HepG2 (cell line): ENCODE measurements at regions not wholly inside any gene's neighbourhood (a gene's known extent, or its start where the extent isn't known, plus 50 kb on each side); places are given as distances from the start of the nearest gene placed in this dataset.

Experiments
- ARNT ChIP-seq: fragments of 450-650 bp; IDR thresholded peaks from 2 replicates; pipeline ENCODE4 v1.6.1; 2017
- CC2D1A ChIP-seq: sonication (generic); formaldehyde crosslinking; IDR thresholded peaks from 2 replicates; pipeline ENCODE4 v1.8.1; 2023; ENCODE audit warnings: mild to moderate bottlenecking, missing genetic modification reagents
- GATAD1 ChIP-seq: IDR thresholded peaks from 2 replicates; pipeline ENCODE4 v1.6.1; 2016; ENCODE audit warnings: missing genetic modification reagents, missing compliant biosample characterization
- GFI1 ChIP-seq: sonication (generic); formaldehyde crosslinking; IDR thresholded peaks from 2 replicates; pipeline ENCODE4 v1.5.0; 2020; ENCODE audit warnings: missing genetic modification reagents, mild to moderate bottlenecking, borderline replicate concordance
- MZF1 ChIP-seq: sonication (generic); formaldehyde crosslinking; IDR thresholded peaks from 2 replicates; pipeline ENCODE4 v1.8.1; 2023; ENCODE audit warnings: mild to moderate bottlenecking, missing genetic modification reagents, borderline replicate concordance
- SMARCC2 ChIP-seq: fragments of 450-650 bp; IDR thresholded peaks from 2 replicates; pipeline ENCODE4 v1.6.1; 2017; ENCODE audit warnings: antibody characterized with exemption, mild to moderate bottlenecking
- SOX5 ChIP-seq: IDR thresholded peaks from 2 replicates; pipeline ENCODE4 v1.6.1; 2016; ENCODE audit warnings: borderline replicate concordance
- SP1 ChIP-seq, 2 experiments: fragments of 450-650 bp in 1 of 2; sonication (generic) in 1 of 2; formaldehyde crosslinking in 1 of 2; IDR thresholded peaks; 2 replicates each; pipeline versions ENCODE4 v1.4.0 to v1.6.1; 2016 to 2020; ENCODE audit warnings: missing genetic modification reagents in 1 of 2
- U2AF2 ChIP-seq: fragments of 200-400 bp; formaldehyde crosslinking; IDR thresholded peaks from 2 replicates; pipeline ENCODE4 v1.6.1; 2017; ENCODE audit warnings: low read depth, mild to moderate bottlenecking, low read length
- ZMYM4 ChIP-seq: sonication (generic); formaldehyde crosslinking; IDR thresholded peaks from 2 replicates; pipeline ENCODE4 v1.8.1; 2023; ENCODE audit warnings: mild to moderate bottlenecking, missing genetic modification reagents
- ZNF225 ChIP-seq: sonication (generic); formaldehyde crosslinking; IDR thresholded peaks from 2 replicates; pipeline ENCODE4 v1.4.0; 2020; ENCODE audit warnings: mild to moderate bottlenecking, missing genetic modification reagents
- ZNF335 ChIP-seq: sonication (generic); formaldehyde crosslinking; IDR thresholded peaks from 2 replicates; pipeline ENCODE4 v1.4.0; 2020; ENCODE audit warnings: missing genetic modification reagents
- ZNF33B ChIP-seq: sonication (generic); formaldehyde crosslinking; IDR thresholded peaks from 2 replicates; pipeline ENCODE4 v1.5.1; 2020; ENCODE audit warnings: mild to moderate bottlenecking, missing genetic modification reagents
- TF ChIP-seq, protein P1 (sequence below): sonication (generic); formaldehyde crosslinking; IDR thresholded peaks from 2 replicates; pipeline ENCODE4 v1.4.0; 2020; ENCODE audit warnings: missing genetic modification reagents, borderline replicate concordance
- TF ChIP-seq, protein P2 (sequence below), 2 experiments: sonication (generic) in 1 of 2; formaldehyde crosslinking in 1 of 2; IDR thresholded peaks; 2 replicates each; pipeline versions ENCODE4 v1.5.1 to v1.6.1; 2011 to 2020; ENCODE audit warnings: borderline replicate concordance in 1 of 2, low read depth in 1 of 2, low read length in 1 of 2, mild to moderate bottlenecking in 1 of 2, missing genetic modification reagents in 1 of 2, moderate library complexity in 1 of 2
- TF ChIP-seq, protein P3 (sequence below): sonication (generic); formaldehyde crosslinking; IDR thresholded peaks from 2 replicates; pipeline ENCODE4 v1.5.1; 2020; ENCODE audit warnings: mild to moderate bottlenecking, missing genetic modification reagents, moderate library complexity
- TF ChIP-seq, protein P4 (sequence below), 2 experiments: IDR thresholded peaks; 2 replicates each; pipeline ENCODE4 v1.6.1; 2011 to 2012; ENCODE audit warnings: low read length in 2 of 2, borderline replicate concordance in 1 of 2, low read depth in 1 of 2, mild to moderate bottlenecking in 1 of 2, moderate library complexity in 1 of 2

DNA sequence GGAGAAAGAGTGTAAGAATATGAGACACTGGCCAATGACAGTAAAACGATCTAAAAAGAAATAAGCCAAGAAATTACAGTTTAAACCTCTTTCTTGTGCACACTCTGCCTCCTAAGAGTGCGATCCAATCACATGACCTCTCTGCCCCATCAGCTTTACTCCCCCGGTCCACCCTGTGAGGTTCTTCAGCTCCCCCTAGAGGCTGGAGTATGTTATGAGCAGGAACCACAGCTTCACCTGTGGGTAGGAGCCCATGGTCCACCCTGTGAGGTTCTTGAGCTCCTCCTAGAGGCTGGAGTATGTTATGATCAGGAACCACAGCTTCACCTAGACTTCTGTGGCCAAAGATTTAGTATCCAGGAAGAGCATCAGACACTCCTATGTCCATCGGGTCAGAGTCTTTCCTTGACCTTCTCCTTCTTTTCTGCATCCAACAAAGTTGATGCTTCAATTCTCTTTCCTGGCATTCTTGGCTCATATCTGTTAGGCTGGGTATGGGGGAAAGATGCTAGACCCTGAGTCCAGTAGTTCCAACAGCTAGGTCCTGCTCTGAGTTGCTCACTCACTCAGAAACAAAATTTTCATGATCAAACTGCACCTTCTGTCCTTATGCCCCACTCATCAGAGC lies 164.0 kb downstream of the MINAR1 start (continued):
- no peak for TF ChIP-seq SP1 (IDR thresholded peaks at IDR 0.05)
- 0 out of 2 replicates have a peak, but pooled peaks have one; percentile 12 for TF ChIP-seq SP1 (CRISPR knock-in tag; IDR thresholded peaks at IDR 0.05)
- TF ChIP-seq SMARCC2 = no peak
- TF ChIP-seq, protein P1, sequence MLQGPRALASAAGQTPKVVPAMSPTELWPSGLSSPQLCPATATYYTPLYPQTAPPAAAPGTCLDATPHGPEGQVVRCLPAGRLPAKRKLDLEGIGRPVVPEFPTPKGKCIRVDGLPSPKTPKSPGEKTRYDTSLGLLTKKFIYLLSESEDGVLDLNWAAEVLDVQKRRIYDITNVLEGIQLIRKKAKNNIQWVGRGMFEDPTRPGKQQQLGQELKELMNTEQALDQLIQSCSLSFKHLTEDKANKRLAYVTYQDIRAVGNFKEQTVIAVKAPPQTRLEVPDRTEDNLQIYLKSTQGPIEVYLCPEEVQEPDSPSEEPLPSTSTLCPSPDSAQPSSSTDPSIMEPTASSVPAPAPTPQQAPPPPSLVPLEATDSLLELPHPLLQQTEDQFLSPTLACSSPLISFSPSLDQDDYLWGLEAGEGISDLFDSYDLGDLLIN (CRISPR knock-in tag) = no peak
- TF ChIP-seq ZNF335 (CRISPR knock-in tag) = no peak
- no peak for TF ChIP-seq GATAD1 (CRISPR knock-in tag)
- TF ChIP-seq GFI1 = no peak
- no peak for TF ChIP-seq U2AF2
- no peak for TF ChIP-seq ZNF225
- peak; percentile 93 for TF ChIP-seq ZMYM4 (CRISPR knock-in tag)
- peak; percentile 24; the same call in 1 of the 2 replicates for TF ChIP-seq SOX5 (CRISPR knock-in tag)
- TF ChIP-seq, protein P2, sequence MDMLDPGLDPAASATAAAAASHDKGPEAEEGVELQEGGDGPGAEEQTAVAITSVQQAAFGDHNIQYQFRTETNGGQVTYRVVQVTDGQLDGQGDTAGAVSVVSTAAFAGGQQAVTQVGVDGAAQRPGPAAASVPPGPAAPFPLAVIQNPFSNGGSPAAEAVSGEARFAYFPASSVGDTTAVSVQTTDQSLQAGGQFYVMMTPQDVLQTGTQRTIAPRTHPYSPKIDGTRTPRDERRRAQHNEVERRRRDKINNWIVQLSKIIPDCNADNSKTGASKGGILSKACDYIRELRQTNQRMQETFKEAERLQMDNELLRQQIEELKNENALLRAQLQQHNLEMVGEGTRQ (IDR thresholded peaks at IDR 0.05; ENCODE audit: low read depth, low read length) = no peak
- TF ChIP-seq, protein P2 (CRISPR knock-in tag; IDR thresholded peaks at IDR 0.05; ENCODE audit: borderline replicate concordance) = peak; percentile 82; the same call in 1 of the 2 replicates
- no peak for TF ChIP-seq CC2D1A (CRISPR knock-in tag)
- no peak for TF ChIP-seq ARNT
- TF ChIP-seq ZNF33B (CRISPR knock-in tag) = no peak
- TF ChIP-seq, protein P3, sequence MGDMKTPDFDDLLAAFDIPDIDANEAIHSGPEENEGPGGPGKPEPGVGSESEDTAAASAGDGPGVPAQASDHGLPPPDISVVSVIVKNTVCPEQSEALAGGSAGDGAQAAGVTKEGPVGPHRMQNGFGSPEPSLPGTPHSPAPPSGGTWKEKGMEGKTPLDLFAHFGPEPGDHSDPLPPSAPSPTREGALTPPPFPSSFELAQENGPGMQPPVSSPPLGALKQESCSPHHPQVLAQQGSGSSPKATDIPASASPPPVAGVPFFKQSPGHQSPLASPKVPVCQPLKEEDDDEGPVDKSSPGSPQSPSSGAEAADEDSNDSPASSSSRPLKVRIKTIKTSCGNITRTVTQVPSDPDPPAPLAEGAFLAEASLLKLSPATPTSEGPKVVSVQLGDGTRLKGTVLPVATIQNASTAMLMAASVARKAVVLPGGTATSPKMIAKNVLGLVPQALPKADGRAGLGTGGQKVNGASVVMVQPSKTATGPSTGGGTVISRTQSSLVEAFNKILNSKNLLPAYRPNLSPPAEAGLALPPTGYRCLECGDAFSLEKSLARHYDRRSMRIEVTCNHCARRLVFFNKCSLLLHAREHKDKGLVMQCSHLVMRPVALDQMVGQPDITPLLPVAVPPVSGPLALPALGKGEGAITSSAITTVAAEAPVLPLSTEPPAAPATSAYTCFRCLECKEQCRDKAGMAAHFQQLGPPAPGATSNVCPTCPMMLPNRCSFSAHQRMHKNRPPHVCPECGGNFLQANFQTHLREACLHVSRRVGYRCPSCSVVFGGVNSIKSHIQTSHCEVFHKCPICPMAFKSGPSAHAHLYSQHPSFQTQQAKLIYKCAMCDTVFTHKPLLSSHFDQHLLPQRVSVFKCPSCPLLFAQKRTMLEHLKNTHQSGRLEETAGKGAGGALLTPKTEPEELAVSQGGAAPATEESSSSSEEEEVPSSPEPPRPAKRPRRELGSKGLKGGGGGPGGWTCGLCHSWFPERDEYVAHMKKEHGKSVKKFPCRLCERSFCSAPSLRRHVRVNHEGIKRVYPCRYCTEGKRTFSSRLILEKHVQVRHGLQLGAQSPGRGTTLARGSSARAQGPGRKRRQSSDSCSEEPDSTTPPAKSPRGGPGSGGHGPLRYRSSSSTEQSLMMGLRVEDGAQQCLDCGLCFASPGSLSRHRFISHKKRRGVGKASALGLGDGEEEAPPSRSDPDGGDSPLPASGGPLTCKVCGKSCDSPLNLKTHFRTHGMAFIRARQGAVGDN (CRISPR knock-in tag) = no peak
- TF ChIP-seq, protein P4, sequence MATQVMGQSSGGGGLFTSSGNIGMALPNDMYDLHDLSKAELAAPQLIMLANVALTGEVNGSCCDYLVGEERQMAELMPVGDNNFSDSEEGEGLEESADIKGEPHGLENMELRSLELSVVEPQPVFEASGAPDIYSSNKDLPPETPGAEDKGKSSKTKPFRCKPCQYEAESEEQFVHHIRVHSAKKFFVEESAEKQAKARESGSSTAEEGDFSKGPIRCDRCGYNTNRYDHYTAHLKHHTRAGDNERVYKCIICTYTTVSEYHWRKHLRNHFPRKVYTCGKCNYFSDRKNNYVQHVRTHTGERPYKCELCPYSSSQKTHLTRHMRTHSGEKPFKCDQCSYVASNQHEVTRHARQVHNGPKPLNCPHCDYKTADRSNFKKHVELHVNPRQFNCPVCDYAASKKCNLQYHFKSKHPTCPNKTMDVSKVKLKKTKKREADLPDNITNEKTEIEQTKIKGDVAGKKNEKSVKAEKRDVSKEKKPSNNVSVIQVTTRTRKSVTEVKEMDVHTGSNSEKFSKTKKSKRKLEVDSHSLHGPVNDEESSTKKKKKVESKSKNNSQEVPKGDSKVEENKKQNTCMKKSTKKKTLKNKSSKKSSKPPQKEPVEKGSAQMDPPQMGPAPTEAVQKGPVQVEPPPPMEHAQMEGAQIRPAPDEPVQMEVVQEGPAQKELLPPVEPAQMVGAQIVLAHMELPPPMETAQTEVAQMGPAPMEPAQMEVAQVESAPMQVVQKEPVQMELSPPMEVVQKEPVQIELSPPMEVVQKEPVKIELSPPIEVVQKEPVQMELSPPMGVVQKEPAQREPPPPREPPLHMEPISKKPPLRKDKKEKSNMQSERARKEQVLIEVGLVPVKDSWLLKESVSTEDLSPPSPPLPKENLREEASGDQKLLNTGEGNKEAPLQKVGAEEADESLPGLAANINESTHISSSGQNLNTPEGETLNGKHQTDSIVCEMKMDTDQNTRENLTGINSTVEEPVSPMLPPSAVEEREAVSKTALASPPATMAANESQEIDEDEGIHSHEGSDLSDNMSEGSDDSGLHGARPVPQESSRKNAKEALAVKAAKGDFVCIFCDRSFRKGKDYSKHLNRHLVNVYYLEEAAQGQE (IDR thresholded peaks at IDR 0.05; ENCODE audit: borderline replicate concordance in 1 of 2, low read depth in 1 of 2, low read length in 2 of 2) = no peak
- TF ChIP-seq MZF1 (CRISPR knock-in tag) = no peak
